Mesenchymal stem cell (in vitro differentiated cells and primary cell): ENCODE measurements at regions not wholly inside any gene's neighbourhood (a gene's known extent, or its start where the extent isn't known, plus 50 kb on each side); places are given as distances from the start of the nearest gene placed in this dataset.
"Not testable (repeated sequence)": the region's sequence is repeated elsewhere in the genome, so short reads cannot be mapped to it uniquely, and the experiment has no call there.

Experiments used
- DNase-seq: peaks from one replicate; pipeline ENCODE4 v3.0.0-alpha.2; 2013
- H2AFZ ChIP-seq: one replicate; pipeline ENCODE4 v1.6.1; 2013; ENCODE audit warnings: low read depth, mild to moderate bottlenecking, control low read depth, inconsistent platforms, low read length, moderate library complexity
- H2AK5ac ChIP-seq: 2 replicates; pipeline ENCODE4 v1.6.1; 2013; ENCODE audit warnings: low read length, moderate library complexity, mild to moderate bottlenecking, inconsistent platforms; ENCODE audit not compliant: severe bottlenecking
- H2BK120ac ChIP-seq: one replicate; pipeline ENCODE4 v1.6.1; 2013; ENCODE audit warnings: low read depth, mild to moderate bottlenecking, inconsistent platforms, low read length, moderate library complexity
- H2BK12ac ChIP-seq, 2 experiments: one replicate each; pipeline ENCODE4 v1.6.1; 2013; ENCODE audit warnings: inconsistent platforms in 2 of 2, low read length in 2 of 2, mild to moderate bottlenecking in 2 of 2, moderate library complexity in 2 of 2, control low read depth in 1 of 2
- H2BK15ac ChIP-seq: one replicate; pipeline ENCODE4 v1.6.1; 2013; ENCODE audit warnings: mild to moderate bottlenecking, low read depth, inconsistent platforms; ENCODE audit not compliant: poor library complexity, severe bottlenecking
- H2BK5ac ChIP-seq: 2 replicates; pipeline ENCODE4 v1.6.1; 2013; ENCODE audit warnings: low read depth, mild to moderate bottlenecking, low read length, control low read depth, inconsistent platforms; ENCODE audit not compliant: poor library complexity, severe bottlenecking
- H3K14ac ChIP-seq, 2 experiments: one replicate each; pipeline ENCODE4 v1.6.1; 2013; ENCODE audit warnings: inconsistent platforms in 2 of 2, low read length in 2 of 2, control low read depth in 1 of 2, mild to moderate bottlenecking in 1 of 2, moderate library complexity in 1 of 2
- H3K18ac ChIP-seq, 2 experiments: one replicate each; pipeline ENCODE4 v1.6.1; 2013; ENCODE audit warnings: inconsistent platforms in 2 of 2, low read length in 2 of 2, control low read depth in 1 of 2, low read depth in 1 of 2, mild to moderate bottlenecking in 1 of 2
- H3K23ac ChIP-seq, 2 experiments: one replicate each; pipeline ENCODE4 v1.6.1; 2013; ENCODE audit warnings: inconsistent platforms in 2 of 2, low read length in 2 of 2, mild to moderate bottlenecking in 2 of 2, moderate library complexity in 2 of 2, control low read depth in 1 of 2
- H3K27ac ChIP-seq: 2 replicates; pipeline ENCODE4 v1.5.1; 2013; ENCODE audit warnings: mild to moderate bottlenecking, moderate library complexity, low read length, control low read depth, inconsistent platforms; ENCODE audit not compliant: poor library complexity, severe bottlenecking
- H3K27me3 ChIP-seq, 2 experiments: 2 replicates each; pipeline versions ENCODE4 v1.6.1 to v1.7.0; 2013; ENCODE audit warnings: low read length in 2 of 2, mild to moderate bottlenecking in 2 of 2, moderate library complexity in 2 of 2, control low read depth in 1 of 2, inconsistent platforms in 1 of 2; ENCODE audit not compliant: control insufficient read depth in 1 of 2, insufficient read depth in 1 of 2
- H3K36me3 ChIP-seq, 2 experiments: 2 replicates each; pipeline versions ENCODE4 v1.6.1 to v1.7.0; 2013; ENCODE audit warnings: low read length in 2 of 2, control low read depth in 1 of 2, inconsistent platforms in 1 of 2, low read depth in 1 of 2, mild to moderate bottlenecking in 1 of 2; ENCODE audit not compliant: insufficient read depth in 2 of 2, control insufficient read depth in 1 of 2
- H3K4ac ChIP-seq, 2 experiments: one replicate each; pipeline ENCODE4 v1.6.1; 2013; ENCODE audit warnings: inconsistent platforms in 2 of 2, low read length in 2 of 2, mild to moderate bottlenecking in 2 of 2, moderate library complexity in 2 of 2, control low read depth in 1 of 2, low read depth in 1 of 2
- H3K4me1 ChIP-seq: 2 replicates; pipeline ENCODE4 v1.6.1; 2013; ENCODE audit warnings: low read depth, low read length, control low read depth; ENCODE audit not compliant: control insufficient read depth, insufficient read depth
- H3K4me2 ChIP-seq: 2 replicates; pipeline ENCODE4 v1.6.1; 2013; ENCODE audit warnings: low read length, mild to moderate bottlenecking, inconsistent platforms; ENCODE audit not compliant: poor library complexity, severe bottlenecking
- H3K4me3 ChIP-seq, 2 experiments: 2 replicates each; pipeline versions ENCODE4 v1.5.1 to v1.7.0; 2013; ENCODE audit warnings: low read length in 2 of 2, mild to moderate bottlenecking in 2 of 2, control low read depth in 1 of 2, low read depth in 1 of 2; ENCODE audit not compliant: insufficient read depth in 1 of 2
- H3K79me1 ChIP-seq: replicated peaks from 2 replicates; pipeline ENCODE4 v1.6.1; 2013; ENCODE audit warnings: mild to moderate bottlenecking, control low read depth, low read length, inconsistent platforms; ENCODE audit not compliant: poor library complexity, severe bottlenecking
- H3K9ac ChIP-seq: 2 replicates; pipeline ENCODE4 v1.7.0; 2013; ENCODE audit warnings: mild to moderate bottlenecking, low read length, moderate library complexity
- H3K9me3 ChIP-seq: 2 replicates; pipeline ENCODE4 v1.7.0; 2013; ENCODE audit warnings: mild to moderate bottlenecking, low read length; ENCODE audit not compliant: control insufficient read depth
- H4K8ac ChIP-seq: one replicate; pipeline ENCODE4 v1.6.1; 2013; ENCODE audit warnings: inconsistent platforms, mild to moderate bottlenecking, low read length, moderate library complexity
- H4K91ac ChIP-seq: one replicate; pipeline ENCODE4 v1.6.1; 2013; ENCODE audit warnings: mild to moderate bottlenecking, low read length, inconsistent platforms
- WGBS: methylation state at CpG from one replicate; pipeline ENCODE4 v1.1.7; 2013; ENCODE audit warnings: mixed read lengths; 5-methylcytosine and 5-hydroxymethylcytosine counted together

DNA sequence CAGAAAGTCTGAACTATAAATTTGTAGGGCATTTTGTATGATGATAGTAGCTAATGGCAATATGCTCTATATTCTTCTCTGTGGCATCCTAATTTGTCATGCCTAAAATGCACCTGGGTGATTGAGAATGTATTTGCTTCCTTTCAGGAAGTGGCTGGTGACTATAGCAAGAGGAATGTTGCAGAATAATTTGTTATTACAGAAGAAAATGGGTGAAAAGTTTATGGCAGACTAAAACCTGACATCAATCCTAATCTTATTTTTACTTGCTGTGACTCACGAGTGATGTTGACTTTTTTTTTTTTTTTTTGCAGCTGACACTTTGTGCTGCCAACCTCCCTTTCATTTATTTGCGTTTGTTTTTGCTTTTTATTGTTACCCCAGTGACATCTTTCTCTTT lies 141.1 kb downstream of the MSL3 start:
- Histone ChIP-seq H3K14ac (no peak overlapping the region), H4K8ac (no peak overlapping the region), H3K9me3 (no peaks in the 10 kb centered on the region), H3K4me2 (no peak overlapping the region), H2BK15ac (no peak overlapping the region), H3K23ac (no peak overlapping the region), H3K79me1 (no peaks in the 10 kb centered on the region), H3K18ac (no peak overlapping the region), H2AK5ac (no peak overlapping the region), H2BK5ac (no peak overlapping the region), H2BK12ac (no peak overlapping the region), H3K9ac (no peak overlapping the region), H3K4ac (no peak overlapping the region), H4K91ac (no peak overlapping the region), H3K4me3 (no peak overlapping the region), H2AFZ (no peak overlapping the region), H3K36me3 (no peaks in the 10 kb centered on the region), H3K27me3 (peaks cover 0 to 5% of the 10 kb centered on the region in 2 experiments), H3K4me1 (no peaks in the 10 kb centered on the region), H2BK120ac (no peak overlapping the region), H3K27ac (no peak overlapping the region)
- peak; percentile 6 for DNase-seq
- no CpG with 5 or more reads among the region's 2 CpGs for WGBS

DNA sequence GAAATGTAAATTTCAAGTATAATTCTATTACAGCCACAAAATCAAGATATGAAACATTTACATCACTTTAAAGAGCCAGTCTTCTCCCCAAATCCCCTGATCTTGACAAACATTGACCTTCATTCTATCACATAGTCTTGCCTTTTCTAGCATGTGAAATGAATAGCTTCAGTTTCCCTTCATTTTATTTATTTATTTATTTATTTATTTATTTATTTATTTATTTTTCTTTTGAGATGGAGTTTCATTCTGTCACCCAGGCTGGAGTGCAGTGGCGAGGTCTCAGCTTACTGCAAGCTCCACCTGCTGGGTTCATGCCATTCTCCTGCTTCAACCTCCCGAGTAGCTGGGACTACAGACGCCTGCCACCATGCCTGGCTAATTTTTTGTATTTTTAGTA lies 147.9 kb downstream of the MSL3 start:
- not testable (repeated sequence) for H3K27ac ChIP-seq, H3K4me1 ChIP-seq, H3K9me3 ChIP-seq, H3K9ac ChIP-seq, H3K4me3 ChIP-seq, H3K4ac ChIP-seq, H2BK15ac ChIP-seq, H3K23ac ChIP-seq, H3K18ac ChIP-seq, H3K14ac ChIP-seq, H2BK120ac ChIP-seq, H4K8ac ChIP-seq, H3K36me3 ChIP-seq, H2BK5ac ChIP-seq, H2AFZ ChIP-seq, H2BK12ac ChIP-seq, H2AK5ac ChIP-seq, DNase-seq, H3K27me3 ChIP-seq, H3K79me1 ChIP-seq, H3K4me2 ChIP-seq, H4K91ac ChIP-seq
- WGBS, result 85% methylated on average over 3 of the region's 3 CpGs

DNA sequence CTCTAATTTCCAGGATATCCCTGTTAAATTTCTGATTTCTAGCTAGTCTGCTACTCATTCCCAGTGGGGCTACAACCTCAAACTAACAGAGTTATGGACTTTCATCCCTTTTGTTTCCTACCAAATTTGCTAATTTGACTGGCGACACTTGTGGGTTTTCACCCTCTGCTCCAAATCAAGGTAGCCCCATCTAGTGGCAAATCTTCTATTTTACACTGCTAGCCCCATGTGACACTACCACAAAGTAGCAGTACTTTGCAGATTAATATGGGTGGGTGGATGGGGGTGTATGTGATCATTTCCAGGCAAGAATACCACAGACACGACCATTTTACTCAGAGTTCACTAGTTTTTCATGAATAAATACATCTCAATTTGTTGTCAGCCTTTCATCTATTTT lies 150.3 kb downstream of the MSL3 start:
- no peak overlapping the region for H3K27ac ChIP-seq
- no peak overlapping the region for H4K8ac ChIP-seq
- H3K14ac ChIP-seq, result no peak overlapping the region
- no peak overlapping the region for H3K18ac ChIP-seq
- DNase-seq, result no peak
- H2AFZ ChIP-seq, result no peak overlapping the region
- H3K4ac ChIP-seq, result no peak overlapping the region
- H4K91ac ChIP-seq, result no peak overlapping the region
- no peak overlapping the region for H3K4me3 ChIP-seq
- H3K23ac ChIP-seq, result no peak overlapping the region
- no peaks in the 10 kb centered on the region for H3K36me3 ChIP-seq
- H3K4me2 ChIP-seq, result no peak overlapping the region
- H2BK15ac ChIP-seq, result no peak overlapping the region
- H2BK12ac ChIP-seq, result no peak overlapping the region
- H2AK5ac ChIP-seq, result no peak overlapping the region
- H3K9me3 ChIP-seq, result no peaks in the 10 kb centered on the region
- H3K79me1 ChIP-seq, result no peaks in the 10 kb centered on the region
- H2BK5ac ChIP-seq, result no peak overlapping the region
- H3K9ac ChIP-seq, result no peak overlapping the region
- H2BK120ac ChIP-seq, result no peak overlapping the region
- H3K27me3 ChIP-seq, result no peaks in the 10 kb centered on the region
- WGBS, result 50% methylated on average over 1 of the region's 2 CpGs
- no peaks in the 10 kb centered on the region for H3K4me1 ChIP-seq

DNA sequence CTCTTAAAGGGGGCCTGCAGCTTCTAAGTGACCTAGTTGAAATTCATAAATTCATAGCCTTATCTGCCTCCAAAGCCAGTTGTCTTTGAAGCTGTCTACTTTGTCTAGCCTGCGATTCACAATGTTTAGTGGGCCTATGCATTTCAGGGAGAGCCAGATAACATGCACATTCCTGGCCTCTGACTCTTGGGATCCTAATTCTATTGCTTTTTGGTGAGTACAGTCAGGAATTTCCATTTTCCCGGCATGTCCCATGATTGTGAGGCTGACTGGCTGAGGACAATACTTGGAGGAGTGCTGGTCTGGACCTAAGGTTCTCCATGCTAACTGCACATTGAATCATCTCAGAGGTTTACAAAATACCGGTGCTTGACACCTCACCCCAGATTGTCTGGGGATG lies 155.0 kb downstream of the MSL3 start:
- no peak overlapping the region for H2BK120ac ChIP-seq
- no peak overlapping the region for H2BK5ac ChIP-seq
- H3K4me3 ChIP-seq, result no peak overlapping the region
- H2AFZ ChIP-seq, result no peak overlapping the region
- no peak for DNase-seq
- H3K27ac ChIP-seq, result no peak overlapping the region
- no peak overlapping the region for H3K4ac ChIP-seq
- H3K9me3 ChIP-seq, result no peaks in the 10 kb centered on the region
- no peaks in the 10 kb centered on the region for H3K79me1 ChIP-seq
- H3K27me3 ChIP-seq, result peaks cover 0 to 3% of the 10 kb centered on the region in 2 experiments
- H2BK15ac ChIP-seq, result no peak overlapping the region
- no peak overlapping the region for H3K14ac ChIP-seq
- H3K18ac ChIP-seq, result no peak overlapping the region
- H4K8ac ChIP-seq, result no peak overlapping the region
- H2AK5ac ChIP-seq, result no peak overlapping the region
- no peak overlapping the region for H3K4me2 ChIP-seq
- H3K23ac ChIP-seq, result no peak overlapping the region
- H2BK12ac ChIP-seq, result no peak overlapping the region
- no peaks in the 10 kb centered on the region for H3K36me3 ChIP-seq
- no peak overlapping the region for H4K91ac ChIP-seq
- no peaks in the 10 kb centered on the region for H3K4me1 ChIP-seq
- H3K9ac ChIP-seq, result no peak overlapping the region
- 33% methylated on average over 2 of the region's 3 CpGs for WGBS
